Sigmoid colon (tissue), 4 donors: ENCODE measurements at regions not wholly inside any gene's neighbourhood (a gene's known extent, or its start where the extent isn't known, plus 50 kb on each side); places are given as distances from the start of the nearest gene placed in this dataset.

Source experiments
- EP300 ChIP-seq, 4 donors: sonication (generic); formaldehyde crosslinking; IDR thresholded peaks; one replicate each; pipeline ENCODE4 v1.6.1; 2017; ENCODE audit warnings: antibody characterized with exemption in 4 of 4
- POLR2A ChIP-seq, 2 donors: fragments of 450-650 bp; IDR thresholded peaks; one replicate each; pipeline ENCODE4 v1.6.1; 2016; ENCODE audit warnings: antibody characterized with exemption in 2 of 2, mild to moderate bottlenecking in 2 of 2, moderate library complexity in 2 of 2
- POLR2AphosphoS5 ChIP-seq, 4 donors: sonication (generic); formaldehyde crosslinking; IDR thresholded peaks; one replicate each; pipeline ENCODE4 v1.6.1; 2017; ENCODE audit warnings: antibody characterized with exemption in 4 of 4
- TF ChIP-seq, protein P1 (sequence below), 4 experiments: fragments of 450-650 bp in 3 of 4; fragments of 200-600 bp in 1 of 4; IDR thresholded peaks; one replicate each; pipeline ENCODE4 v1.5.1; 2016 to 2019; ENCODE audit warnings: antibody characterized with exemption in 4 of 4, mild to moderate bottlenecking in 3 of 4, moderate library complexity in 2 of 4

DNA sequence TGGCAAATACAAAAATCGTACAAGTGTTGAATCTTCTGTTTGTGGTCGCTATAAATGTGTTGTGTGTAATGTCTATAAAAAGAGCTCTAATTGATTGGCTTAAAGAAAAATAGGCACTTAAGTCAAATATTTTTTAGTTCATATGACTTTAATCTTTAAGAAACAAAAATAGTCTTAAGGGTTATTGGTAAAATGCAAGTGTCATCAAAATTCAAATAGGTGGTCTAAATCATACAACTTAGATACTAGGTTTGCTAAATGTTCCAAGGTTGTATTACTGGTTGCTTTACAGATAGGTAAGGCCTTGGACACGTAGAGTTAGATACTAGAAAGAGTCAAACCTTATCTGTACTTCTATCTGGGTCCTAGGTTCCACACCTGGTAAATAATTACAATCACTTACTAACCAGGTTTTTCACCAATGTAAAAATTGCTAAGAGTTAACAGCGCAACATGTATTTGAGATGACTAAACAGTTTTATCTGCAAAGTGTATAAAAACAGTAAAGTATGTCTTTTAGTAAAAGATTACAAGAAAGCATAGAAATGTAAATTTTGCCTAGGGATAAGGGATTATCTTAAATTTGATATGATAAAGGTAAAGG is 91.1 kb upstream of the GNAZ start:
- TF ChIP-seq, protein P1, sequence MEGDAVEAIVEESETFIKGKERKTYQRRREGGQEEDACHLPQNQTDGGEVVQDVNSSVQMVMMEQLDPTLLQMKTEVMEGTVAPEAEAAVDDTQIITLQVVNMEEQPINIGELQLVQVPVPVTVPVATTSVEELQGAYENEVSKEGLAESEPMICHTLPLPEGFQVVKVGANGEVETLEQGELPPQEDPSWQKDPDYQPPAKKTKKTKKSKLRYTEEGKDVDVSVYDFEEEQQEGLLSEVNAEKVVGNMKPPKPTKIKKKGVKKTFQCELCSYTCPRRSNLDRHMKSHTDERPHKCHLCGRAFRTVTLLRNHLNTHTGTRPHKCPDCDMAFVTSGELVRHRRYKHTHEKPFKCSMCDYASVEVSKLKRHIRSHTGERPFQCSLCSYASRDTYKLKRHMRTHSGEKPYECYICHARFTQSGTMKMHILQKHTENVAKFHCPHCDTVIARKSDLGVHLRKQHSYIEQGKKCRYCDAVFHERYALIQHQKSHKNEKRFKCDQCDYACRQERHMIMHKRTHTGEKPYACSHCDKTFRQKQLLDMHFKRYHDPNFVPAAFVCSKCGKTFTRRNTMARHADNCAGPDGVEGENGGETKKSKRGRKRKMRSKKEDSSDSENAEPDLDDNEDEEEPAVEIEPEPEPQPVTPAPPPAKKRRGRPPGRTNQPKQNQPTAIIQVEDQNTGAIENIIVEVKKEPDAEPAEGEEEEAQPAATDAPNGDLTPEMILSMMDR (IDR thresholded peaks at IDR 0.05) = no peak
- TF ChIP-seq POLR2A (IDR thresholded peaks at IDR 0.05) (no peak), POLR2AphosphoS5 (IDR thresholded peaks at IDR 0.05) (no peak), EP300 (IDR thresholded peaks at IDR 0.05) (no peak)
